ENCODE measurements at regions not wholly inside any gene's neighbourhood (a gene's known extent, or its start where the extent isn't known, plus 50 kb on each side); places are given as distances from the start of the nearest gene placed in this dataset.
A peak's percentile ranks its signal among the peaks of the same experiment; 100 is the strongest.

DNA sequence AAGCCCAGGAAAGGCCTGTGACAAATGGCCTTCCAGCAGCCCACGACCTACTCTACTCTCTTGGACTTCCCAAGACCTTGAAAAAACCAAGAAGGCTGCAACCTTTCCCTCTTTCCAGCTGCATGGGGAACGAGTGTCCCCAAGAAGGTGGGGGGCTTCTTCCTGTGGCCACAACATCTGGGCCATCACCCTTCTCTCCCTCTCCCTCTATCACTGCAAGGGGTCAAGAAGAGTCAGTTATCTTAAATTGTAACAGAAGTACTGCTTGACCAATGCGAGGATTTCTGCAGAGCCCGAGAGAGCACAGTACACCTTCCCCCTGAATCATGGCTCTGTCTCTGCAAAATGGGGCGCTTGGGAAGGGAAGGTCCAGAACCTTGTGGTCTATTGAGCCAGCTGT, 63.7 kb upstream of the ACAN start:
- Histone ChIP-seq H4K91ac (ENCODE audit: low read length) (no peak overlapping the region), H3K4me1 (ENCODE audit: control insufficient read depth, insufficient read depth, low read depth, low read length) (peaks cover 5% of the 10 kb centered on the region), H2BK15ac (ENCODE audit: low read depth, poor library complexity, severe bottlenecking) (no peak overlapping the region), H3K9me3 (ENCODE audit: control insufficient read depth, low read length) (peaks cover 5% of the 10 kb centered on the region), H3K23ac (ENCODE audit: low read length in 2 of 2) (no peak overlapping the region), H3K79me1 (replicated peaks; ENCODE audit: low read length, poor library complexity, severe bottlenecking) (no peaks in the 10 kb centered on the region), H2BK120ac (ENCODE audit: low read depth, low read length) (no peak overlapping the region), H3K14ac (ENCODE audit: low read length in 2 of 2) (no peak overlapping the region), H3K36me3 (ENCODE audit: control insufficient read depth in 1 of 2, insufficient read depth in 2 of 2, low read depth in 1 of 2, low read length in 2 of 2) (no peaks in the 10 kb centered on the region), H3K18ac (ENCODE audit: low read depth in 1 of 2, low read length in 2 of 2) (no peak overlapping the region), H2AFZ (ENCODE audit: low read depth, low read length) (no peak overlapping the region), H2AK5ac (ENCODE audit: low read length, severe bottlenecking) (no peak overlapping the region), H3K27me3 (ENCODE audit: control insufficient read depth in 1 of 2, insufficient read depth in 1 of 2, low read length in 2 of 2) (peaks cover 9 to 53% of the 10 kb centered on the region in 2 experiments), H3K9ac (ENCODE audit: low read length) (no peak overlapping the region), H3K4me2 (ENCODE audit: low read length, poor library complexity, severe bottlenecking) (no peak overlapping the region), H3K27ac (ENCODE audit: low read length, poor library complexity, severe bottlenecking) (no peak overlapping the region), H2BK5ac (ENCODE audit: low read depth, low read length, poor library complexity, severe bottlenecking) (no peak overlapping the region), H3K4me3 (ENCODE audit: insufficient read depth in 1 of 2, low read depth in 1 of 2, low read length in 2 of 2) (no peak overlapping the region), H4K8ac (ENCODE audit: low read length) (no peak overlapping the region), H3K4ac (ENCODE audit: low read depth in 1 of 2, low read length in 2 of 2) (no peak overlapping the region), H2BK12ac (ENCODE audit: low read length in 2 of 2) (no peak overlapping the region)
- no peak for DNase-seq
- 62% methylated on average over 5 of the region's 5 CpGs for WGBS

DNA sequence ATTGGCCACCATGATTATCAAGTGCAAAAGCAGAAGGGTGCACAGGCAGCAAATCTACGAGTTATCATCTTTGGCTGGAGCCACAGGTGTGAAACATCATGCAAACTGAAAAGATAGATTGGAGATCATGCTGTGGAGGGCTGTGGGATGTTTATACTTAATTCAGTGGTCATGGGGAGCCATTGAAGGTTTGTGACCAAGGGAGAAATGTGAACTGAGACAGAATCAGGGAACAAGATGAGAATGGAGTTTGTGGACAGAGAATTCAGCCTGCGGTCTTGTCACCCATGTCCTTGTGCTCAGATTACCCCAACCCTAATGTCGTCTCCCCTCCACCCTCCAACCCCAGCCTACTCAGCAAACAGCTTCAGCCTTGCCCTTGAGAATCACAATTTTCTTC, 62.9 kb upstream of the ACAN start:
- no peaks in the 10 kb centered on the region for H3K36me3 ChIP-seq (ENCODE audit: control insufficient read depth in 1 of 2, insufficient read depth in 2 of 2, low read depth in 1 of 2, low read length in 2 of 2)
- peaks cover 9 to 49% of the 10 kb centered on the region in 2 experiments for H3K27me3 ChIP-seq (ENCODE audit: control insufficient read depth in 1 of 2, insufficient read depth in 1 of 2, low read length in 2 of 2)
- no peak overlapping the region for H3K4me2 ChIP-seq (ENCODE audit: low read length, poor library complexity, severe bottlenecking)
- H3K4me1 ChIP-seq (ENCODE audit: control insufficient read depth, insufficient read depth, low read depth, low read length) = peaks cover 7% of the 10 kb centered on the region
- no peaks in the 10 kb centered on the region for H3K79me1 ChIP-seq (replicated peaks; ENCODE audit: low read length, poor library complexity, severe bottlenecking)
- H4K91ac ChIP-seq (ENCODE audit: low read length) = no peak overlapping the region
- no peak overlapping the region for H3K4me3 ChIP-seq (ENCODE audit: insufficient read depth in 1 of 2, low read depth in 1 of 2, low read length in 2 of 2)
- H3K18ac ChIP-seq (ENCODE audit: low read depth in 1 of 2, low read length in 2 of 2) = no peak overlapping the region
- H3K9ac ChIP-seq (ENCODE audit: low read length) = no peak overlapping the region
- no peak overlapping the region for H3K23ac ChIP-seq (ENCODE audit: low read length in 2 of 2)
- H2BK5ac ChIP-seq (ENCODE audit: low read depth, low read length, poor library complexity, severe bottlenecking) = no peak overlapping the region
- peaks cover 5% of the 10 kb centered on the region for H3K9me3 ChIP-seq (ENCODE audit: control insufficient read depth, low read length)
- no peak overlapping the region for H2BK12ac ChIP-seq (ENCODE audit: low read length in 2 of 2)
- no peak overlapping the region for H2BK15ac ChIP-seq (ENCODE audit: low read depth, poor library complexity, severe bottlenecking)
- no peak overlapping the region for H3K4ac ChIP-seq (ENCODE audit: low read depth in 1 of 2, low read length in 2 of 2)
- 63% methylated on average over 2 of the region's 3 CpGs for WGBS
- DNase-seq = no peak
- H4K8ac ChIP-seq (ENCODE audit: low read length) = no peak overlapping the region
- H2AFZ ChIP-seq (ENCODE audit: low read depth, low read length) = no peak overlapping the region
- no peak overlapping the region for H2BK120ac ChIP-seq (ENCODE audit: low read depth, low read length)
- no peak overlapping the region for H2AK5ac ChIP-seq (ENCODE audit: low read length, severe bottlenecking)
- H3K14ac ChIP-seq (ENCODE audit: low read length in 2 of 2) = no peak overlapping the region
- no peak overlapping the region for H3K27ac ChIP-seq (ENCODE audit: low read length, poor library complexity, severe bottlenecking)

DNA sequence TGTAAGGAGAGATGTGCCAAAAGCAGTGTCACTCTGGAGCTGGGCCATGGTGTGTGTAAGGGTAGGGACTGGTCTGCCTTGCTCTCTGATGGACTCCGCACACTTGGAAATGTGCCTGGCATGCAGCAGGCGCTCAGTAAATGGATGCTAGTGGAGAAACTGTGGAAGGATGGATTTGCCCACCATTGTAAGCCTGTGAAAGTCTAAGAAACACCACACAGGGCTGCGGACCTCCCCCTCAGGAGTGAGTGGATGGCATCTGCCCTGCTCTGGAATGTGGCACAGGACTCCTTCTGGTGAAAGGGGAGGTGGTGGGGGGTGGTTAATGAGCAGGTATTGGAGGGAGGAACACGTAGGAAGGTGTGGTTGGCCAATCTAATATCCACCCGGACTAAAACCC, 62.2 kb upstream of the ACAN start:
- Histone ChIP-seq H3K14ac (ENCODE audit: low read length in 2 of 2) (no peak overlapping the region), H3K36me3 (ENCODE audit: control insufficient read depth in 1 of 2, insufficient read depth in 2 of 2, low read depth in 1 of 2, low read length in 2 of 2) (no peaks in the 10 kb centered on the region), H3K27ac (ENCODE audit: low read length, poor library complexity, severe bottlenecking) (no peak overlapping the region), H2BK5ac (ENCODE audit: low read depth, low read length, poor library complexity, severe bottlenecking) (no peak overlapping the region), H3K4ac (ENCODE audit: low read depth in 1 of 2, low read length in 2 of 2) (no peak overlapping the region), H2AK5ac (ENCODE audit: low read length, severe bottlenecking) (no peak overlapping the region), H3K9ac (ENCODE audit: low read length) (no peak overlapping the region), H2BK120ac (ENCODE audit: low read depth, low read length) (no peak overlapping the region), H3K9me3 (ENCODE audit: control insufficient read depth, low read length) (peaks cover 5% of the 10 kb centered on the region), H2BK12ac (ENCODE audit: low read length in 2 of 2) (no peak overlapping the region), H3K23ac (ENCODE audit: low read length in 2 of 2) (no peak overlapping the region), H3K4me3 (ENCODE audit: insufficient read depth in 1 of 2, low read depth in 1 of 2, low read length in 2 of 2) (no peak overlapping the region), H2BK15ac (ENCODE audit: low read depth, poor library complexity, severe bottlenecking) (no peak overlapping the region), H3K4me2 (ENCODE audit: low read length, poor library complexity, severe bottlenecking) (no peak overlapping the region), H3K4me1 (ENCODE audit: control insufficient read depth, insufficient read depth, low read depth, low read length) (peaks cover 7% of the 10 kb centered on the region), H3K18ac (ENCODE audit: low read depth in 1 of 2, low read length in 2 of 2) (no peak overlapping the region), H3K27me3 (ENCODE audit: control insufficient read depth in 1 of 2, insufficient read depth in 1 of 2, low read length in 2 of 2) (peaks cover 7 to 49% of the 10 kb centered on the region in 2 experiments), H2AFZ (ENCODE audit: low read depth, low read length) (no peak overlapping the region), H4K91ac (ENCODE audit: low read length) (no peak overlapping the region), H4K8ac (ENCODE audit: low read length) (no peak overlapping the region), H3K79me1 (replicated peaks; ENCODE audit: low read length, poor library complexity, severe bottlenecking) (no peaks in the 10 kb centered on the region)
- DNase-seq = no peak
- WGBS = 82% methylated on average over 5 of the region's 5 CpGs

GRCh38 chr15:88741671-88742070, 61.6 kb upstream of the ACAN start:
- Histone ChIP-seq H3K18ac (ENCODE audit: low read depth in 1 of 2, low read length in 2 of 2) (no peak overlapping the region), H3K4me2 (ENCODE audit: low read length, poor library complexity, severe bottlenecking) (no peak overlapping the region), H3K4me3 (ENCODE audit: insufficient read depth in 1 of 2, low read depth in 1 of 2, low read length in 2 of 2) (peak overlapping the region in 1 of 2 experiments; percentile 7), H2BK12ac (ENCODE audit: low read length in 2 of 2) (no peak overlapping the region), H3K4me1 (ENCODE audit: control insufficient read depth, insufficient read depth, low read depth, low read length) (peaks cover 7% of the 10 kb centered on the region), H2AFZ (ENCODE audit: low read depth, low read length) (no peak overlapping the region), H3K27me3 (ENCODE audit: control insufficient read depth in 1 of 2, insufficient read depth in 1 of 2, low read length in 2 of 2) (peaks cover 4 to 44% of the 10 kb centered on the region in 2 experiments), H2BK15ac (ENCODE audit: low read depth, poor library complexity, severe bottlenecking) (no peak overlapping the region), H2BK120ac (ENCODE audit: low read depth, low read length) (no peak overlapping the region), H3K36me3 (ENCODE audit: control insufficient read depth in 1 of 2, insufficient read depth in 2 of 2, low read depth in 1 of 2, low read length in 2 of 2) (no peaks in the 10 kb centered on the region), H3K27ac (ENCODE audit: low read length, poor library complexity, severe bottlenecking) (no peak overlapping the region), H3K23ac (ENCODE audit: low read length in 2 of 2) (no peak overlapping the region), H4K8ac (ENCODE audit: low read length) (no peak overlapping the region), H3K79me1 (replicated peaks; ENCODE audit: low read length, poor library complexity, severe bottlenecking) (no peaks in the 10 kb centered on the region), H3K4ac (ENCODE audit: low read depth in 1 of 2, low read length in 2 of 2) (no peak overlapping the region), H4K91ac (ENCODE audit: low read length) (no peak overlapping the region), H2AK5ac (ENCODE audit: low read length, severe bottlenecking) (no peak overlapping the region), H3K14ac (ENCODE audit: low read length in 2 of 2) (no peak overlapping the region), H3K9ac (ENCODE audit: low read length) (no peak overlapping the region), H2BK5ac (ENCODE audit: low read depth, low read length, poor library complexity, severe bottlenecking) (no peak overlapping the region), H3K9me3 (ENCODE audit: control insufficient read depth, low read length) (peaks cover 5% of the 10 kb centered on the region)
- no peak for DNase-seq
- 84% methylated on average over 31 of the region's 31 CpGs for WGBS
